ENCODE measurements at regions not wholly inside any gene's neighbourhood (a gene's known extent, or its start where the extent isn't known, plus 50 kb on each side); places are given as distances from the start of the nearest gene placed in this dataset.

DNA sequence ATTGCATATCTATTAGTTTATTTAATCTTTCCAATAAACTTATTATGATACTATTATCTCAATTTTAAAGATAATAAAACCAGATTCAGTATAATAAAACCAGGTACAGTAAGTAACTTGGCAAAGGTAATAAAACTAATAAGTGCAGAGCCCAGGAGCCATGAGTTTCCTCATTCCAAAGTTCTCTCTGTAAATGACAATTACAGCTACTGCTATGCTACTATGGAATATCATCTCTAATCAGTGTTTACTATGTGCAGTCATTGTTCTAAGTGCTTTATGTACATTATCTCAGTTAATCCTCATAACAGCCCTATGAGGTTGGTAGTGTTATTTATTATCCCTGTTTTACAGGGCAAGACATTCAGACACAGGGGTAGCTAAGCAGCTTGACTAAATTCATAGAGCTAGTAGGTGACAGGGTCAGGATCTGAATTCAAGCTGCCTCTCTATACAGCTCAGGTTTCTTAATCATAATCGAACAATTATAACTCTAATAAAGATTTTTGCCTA, 285.0 kb upstream of the PITX2 start:
- no peak for TF ChIP-seq TAF1 (IDR thresholded peaks at IDR 0.05; ENCODE audit: low read depth, low read length)
- no peak for TF ChIP-seq POLR2AphosphoS5 (IDR thresholded peaks at IDR 0.05; ENCODE audit: low read depth, low read length)
- no peak for TF ChIP-seq POLR2A (IDR thresholded peaks at IDR 0.05; ENCODE audit: low read depth, low read length)
- TF ChIP-seq SPI1 (IDR thresholded peaks at IDR 0.05; ENCODE audit: low read depth, low read length) = no peak
- TF ChIP-seq POU2F2 (IDR thresholded peaks at IDR 0.05; ENCODE audit: low read depth, low read length) = no peak
